ENCODE measurements at regions not wholly inside any gene's neighbourhood (a gene's known extent, or its start where the extent isn't known, plus 50 kb on each side); places are given as distances from the start of the nearest gene placed in this dataset.
"Not testable (repeated sequence)": the region's sequence is repeated elsewhere in the genome, so short reads cannot be mapped to it uniquely, and the experiment has no call there.

GRCh38 chr4:188975271-188975670, 836.0 kb downstream of the TRIML1 start:
- no peak for DNase-seq

- peak; percentile 5 for DNase-seq
Observed at GRCh38 chr4:188976644-188977115, 837.4 kb downstream of the TRIML1 start.

- DNase-seq = not testable (repeated sequence)
Observed at GRCh38 chr4:188977232-188977631, 838.0 kb downstream of the TRIML1 start.

GRCh38 chr4:188984518-188984917, 845.3 kb downstream of the TRIML1 start:
- DNase-seq = no peak

GRCh38 chr4:188986271-188986689, 847.0 kb downstream of the TRIML1 start:
- peak; percentile 48 for DNase-seq

- no peak for DNase-seq
Observed at GRCh38 chr4:188987011-188987410, 847.8 kb downstream of the TRIML1 start.

GRCh38 chr4:188988131-188988530, 848.9 kb downstream of the TRIML1 start:
- no peak for DNase-seq

- no peak for DNase-seq
Observed at GRCh38 chr4:188989371-188989770, 850.1 kb downstream of the TRIML1 start.

- DNase-seq = peak; percentile 2
Observed at GRCh38 chr4:188992706-188993105, 853.5 kb downstream of the TRIML1 start.

GRCh38 chr4:188993871-188994270, 854.6 kb downstream of the TRIML1 start:
- no peak for DNase-seq

GRCh38 chr4:189001283-189001970, 862.2 kb downstream of the TRIML1 start:
- no peak for DNase-seq

GRCh38 chr4:189001971-189002450, 862.8 kb downstream of the TRIML1 start:
- DNase-seq = no peak

GRCh38 chr4:189002475-189002874, 863.2 kb downstream of the TRIML1 start:
- no peak for DNase-seq

- not testable (repeated sequence) for DNase-seq
Observed at GRCh38 chr4:189010452-189011217, 871.4 kb downstream of the TRIML1 start.

- DNase-seq = no peak
Observed at GRCh38 chr4:189021831-189022230, 882.6 kb downstream of the TRIML1 start.

- DNase-seq = no peak
Observed at GRCh38 chr4:189022440-189023035, 883.3 kb downstream of the TRIML1 start.

GRCh38 chr4:189029976-189030504, 890.8 kb downstream of the TRIML1 start:
- DNase-seq = no peak

- DNase-seq = no peak
Observed at GRCh38 chr4:189032606-189033338, 893.5 kb downstream of the TRIML1 start.

- DNase-seq = no peak
Observed at GRCh38 chr4:189033801-189034347, 894.6 kb downstream of the TRIML1 start.

GRCh38 chr4:189035091-189035490, 895.9 kb downstream of the TRIML1 start:
- no peak for DNase-seq

- no peak for DNase-seq
Observed at GRCh38 chr4:189035654-189036053, 896.4 kb downstream of the TRIML1 start.

GRCh38 chr4:189036906-189037305, 897.7 kb downstream of the TRIML1 start:
- no peak for DNase-seq

Data from amniotic stem cell (primary cell).